ENCODE measurements at regions not wholly inside any gene's neighbourhood (a gene's known extent, or its start where the extent isn't known, plus 50 kb on each side); places are given as distances from the start of the nearest gene placed in this dataset.

DNA sequence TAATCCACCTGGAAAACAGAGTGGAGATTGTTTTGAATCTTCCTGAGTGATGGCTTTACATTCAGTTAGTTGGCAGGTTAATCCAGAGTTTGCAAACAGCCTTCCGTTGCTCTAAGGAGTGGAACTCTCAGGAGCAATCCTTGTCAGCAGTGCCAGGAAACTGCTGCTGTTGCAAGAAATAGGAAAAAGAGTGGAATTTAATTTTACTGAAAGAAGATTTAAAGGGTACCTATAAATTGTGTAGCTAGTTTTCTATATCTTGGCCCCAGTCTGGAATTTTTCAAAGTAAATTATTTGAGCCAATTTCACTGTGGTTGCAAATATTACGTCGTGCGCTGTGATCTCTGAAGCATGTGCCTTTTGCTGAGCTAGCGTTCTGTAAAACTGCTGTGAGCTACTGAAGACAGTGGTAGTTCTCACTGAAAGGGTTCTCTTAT, 55.5 kb upstream of the SLC5A12 start:
- DNase-seq, result no peak

DNA sequence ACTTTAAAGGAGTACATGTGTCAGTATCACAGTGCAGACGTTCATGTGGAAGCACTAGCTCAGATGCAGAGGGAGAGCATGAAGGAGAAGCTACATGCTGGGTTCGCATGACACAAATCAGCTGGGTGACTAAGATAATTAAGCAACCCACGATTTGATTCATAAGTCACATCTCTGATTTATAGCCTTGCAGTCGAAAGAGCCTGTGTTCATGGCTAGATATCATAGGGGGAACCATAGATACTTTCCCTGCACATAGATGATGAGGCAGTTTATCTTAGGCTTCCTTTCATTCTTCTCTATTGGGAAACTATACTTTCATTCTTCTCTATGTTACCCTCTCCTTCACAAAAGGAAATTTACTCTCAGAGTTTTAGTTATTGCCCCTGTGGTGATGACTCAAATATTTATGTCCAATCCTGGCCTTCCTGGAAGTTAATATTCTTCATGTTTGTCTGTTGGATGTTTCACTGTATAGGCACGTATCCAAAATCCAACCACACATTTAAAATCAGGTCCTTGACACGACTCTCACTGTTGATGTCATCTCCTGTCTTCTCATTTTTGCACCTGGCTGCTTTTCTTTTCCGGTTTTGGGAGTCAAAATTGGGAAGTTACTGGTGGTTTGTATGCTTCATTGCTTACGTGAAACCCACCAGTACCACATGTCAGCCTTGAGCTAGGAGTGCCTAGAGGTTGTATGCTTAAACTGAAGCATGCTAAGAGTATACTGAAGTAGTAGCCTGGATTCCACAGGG, 56.3 kb upstream of the SLC5A12 start:
- DNase-seq, result no peak

DNA sequence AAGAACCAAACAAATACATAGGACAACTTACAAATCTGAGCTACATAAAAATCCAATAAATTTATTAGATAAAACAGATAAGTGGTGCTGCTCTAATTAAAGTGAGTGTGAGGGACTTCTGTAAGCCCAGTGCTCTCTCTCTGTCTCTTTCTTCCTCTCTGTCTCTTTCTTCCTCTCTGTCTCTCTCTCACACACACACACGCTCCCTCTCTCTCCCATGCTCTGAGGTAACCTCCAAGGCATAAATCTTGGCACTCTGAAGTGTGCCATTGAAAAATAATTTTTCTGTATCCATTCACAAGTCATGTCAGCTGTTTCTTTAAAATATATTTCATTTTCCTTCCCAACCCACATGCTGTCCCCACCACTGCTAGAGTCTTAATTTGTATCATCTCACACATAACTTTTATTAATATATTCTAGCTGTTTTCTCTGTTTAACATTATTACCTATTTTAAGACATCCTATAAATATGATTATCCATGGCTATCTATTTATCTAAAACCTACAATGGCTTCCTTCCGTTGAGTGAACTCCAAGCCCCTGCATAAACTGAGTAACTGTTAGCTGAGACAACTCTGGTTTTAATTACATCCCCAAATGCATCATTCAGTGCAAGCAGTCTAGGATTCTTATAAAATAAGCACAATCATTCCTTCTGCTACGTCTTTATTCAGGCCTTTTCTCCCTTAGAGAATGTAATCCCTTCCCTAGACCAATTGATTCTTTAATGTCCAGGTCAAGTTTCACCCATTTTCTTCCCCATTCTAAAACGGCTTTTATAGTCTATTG, 57.4 kb upstream of the SLC5A12 start:
- no peak for DNase-seq

DNA sequence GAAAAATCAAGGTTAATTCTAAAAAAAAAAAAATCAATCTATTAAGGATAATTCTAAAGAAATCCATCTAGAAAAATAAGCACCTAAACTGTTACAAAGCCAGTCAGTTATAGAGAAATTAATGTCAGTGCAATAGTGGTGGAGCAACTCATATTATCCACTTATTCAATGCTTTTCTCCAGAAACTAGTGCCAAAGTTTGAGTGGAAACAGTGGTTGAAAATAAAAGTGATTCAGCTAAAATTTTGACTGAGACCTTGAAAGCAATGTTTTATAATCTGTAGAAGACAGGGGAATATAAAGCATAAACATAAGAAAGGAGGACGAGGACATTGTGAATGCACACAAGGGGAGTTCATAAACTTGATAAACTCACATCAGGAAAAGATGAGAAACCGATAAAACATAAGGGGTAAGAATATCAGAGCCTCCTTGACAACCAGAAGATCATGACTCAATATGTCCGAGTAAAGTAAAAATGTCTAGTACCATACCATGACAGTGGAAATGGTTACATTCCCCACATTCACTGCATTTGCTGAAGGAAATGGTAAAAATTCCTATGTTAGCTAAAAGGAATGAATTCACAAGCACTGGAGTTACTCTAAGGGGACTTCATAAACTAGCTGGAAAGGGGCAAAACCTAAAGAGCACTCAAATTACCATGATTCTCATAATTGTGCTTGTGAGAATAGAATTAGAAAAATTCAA, 58.7 kb upstream of the SLC5A12 start:
- DNase-seq, result no peak

DNA sequence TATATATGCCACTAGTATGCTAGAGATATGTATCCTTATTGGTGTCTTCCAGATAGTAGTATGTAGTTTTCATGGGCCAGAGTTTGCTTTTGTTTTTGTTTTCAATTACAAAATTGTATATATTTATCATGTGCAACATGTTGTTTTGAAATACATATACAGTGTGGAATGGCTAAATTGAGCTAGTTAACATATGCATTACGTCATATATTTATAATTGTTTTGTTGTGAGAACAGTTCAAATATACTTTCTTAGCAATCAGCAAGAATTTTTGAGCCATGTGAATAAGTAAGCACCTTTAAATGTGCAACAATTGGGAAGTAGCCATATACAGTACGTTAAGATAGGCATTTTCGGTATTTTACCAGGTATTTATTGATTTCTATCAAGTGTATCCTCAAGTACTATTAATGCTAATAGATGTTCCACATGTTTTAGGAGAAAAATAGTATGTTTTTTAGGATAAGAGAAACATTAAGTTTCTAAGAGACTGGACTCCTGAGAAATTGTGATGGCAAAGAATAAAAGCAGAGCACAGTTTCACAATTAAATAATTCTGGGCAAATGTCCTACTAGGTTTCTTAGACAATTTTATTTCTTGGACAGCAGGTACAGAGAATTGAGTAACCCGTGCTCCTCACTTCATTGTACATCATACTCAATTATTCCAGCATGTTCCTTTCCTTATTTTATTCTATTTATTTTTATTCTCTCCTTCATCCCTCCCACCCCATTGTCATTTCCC, 60.5 kb upstream of the SLC5A12 start:
- DNase-seq, result no peak

DNA sequence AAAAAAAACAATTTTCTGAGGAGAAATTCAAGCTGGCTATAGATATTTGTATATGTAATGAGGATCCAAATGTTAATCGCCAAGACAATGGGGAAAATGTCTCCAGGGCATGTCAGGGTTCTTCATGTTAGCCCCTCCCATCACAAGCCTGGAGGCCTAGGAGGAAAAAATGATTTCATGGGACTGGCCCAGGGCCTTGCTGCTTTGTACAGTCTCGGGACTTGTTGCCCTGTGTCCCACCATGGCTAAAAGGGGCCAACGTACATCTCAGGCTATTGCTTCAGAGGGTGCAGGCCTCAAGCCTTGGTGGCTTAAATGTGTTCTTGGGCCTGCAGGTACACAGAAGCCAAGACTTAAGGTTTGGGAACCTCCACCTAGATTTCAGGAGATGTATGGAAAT, 62.1 kb upstream of the SLC5A12 start:
- no peak for DNase-seq

DNA sequence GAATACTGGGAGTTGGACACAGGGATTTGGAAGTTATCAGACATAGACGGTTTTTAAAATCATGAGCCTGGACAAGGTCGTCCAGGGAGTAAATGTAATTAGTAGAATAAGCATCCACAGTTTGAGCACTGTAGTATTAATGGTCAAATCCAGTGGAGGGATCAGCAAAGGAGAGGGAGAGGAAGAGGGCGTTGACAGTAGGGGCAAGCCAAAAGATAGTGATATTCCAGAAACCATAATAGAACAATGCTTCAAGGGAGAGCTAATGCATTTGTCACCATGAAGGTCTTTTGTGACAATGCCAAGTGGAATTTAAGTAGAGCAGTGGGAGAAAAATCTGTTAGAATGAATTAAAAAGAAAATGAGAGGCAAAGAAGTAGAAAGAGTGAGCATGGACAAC, 68.9 kb upstream of the SLC5A12 start:
- DNase-seq, result no peak

DNA sequence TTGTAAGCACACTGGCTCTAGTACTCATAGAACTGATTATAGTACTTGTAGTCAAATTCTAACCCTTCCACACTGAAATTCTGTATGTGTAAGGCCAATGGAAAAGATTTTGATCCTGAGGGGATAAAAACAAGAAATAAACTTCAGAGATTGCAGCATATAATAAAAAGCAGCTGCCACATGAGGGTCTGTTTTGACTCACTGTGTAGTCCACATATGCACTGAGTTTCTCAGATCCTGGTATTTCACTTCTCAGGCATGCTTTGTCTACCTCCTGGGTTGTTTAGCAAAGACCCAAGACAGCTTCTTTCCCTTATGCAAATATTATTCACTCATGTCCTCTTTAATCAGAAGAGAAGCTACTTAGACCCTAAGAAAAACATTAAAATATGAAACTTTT, 71.1 kb upstream of the SLC5A12 start:
- DNase-seq, result no peak

DNA sequence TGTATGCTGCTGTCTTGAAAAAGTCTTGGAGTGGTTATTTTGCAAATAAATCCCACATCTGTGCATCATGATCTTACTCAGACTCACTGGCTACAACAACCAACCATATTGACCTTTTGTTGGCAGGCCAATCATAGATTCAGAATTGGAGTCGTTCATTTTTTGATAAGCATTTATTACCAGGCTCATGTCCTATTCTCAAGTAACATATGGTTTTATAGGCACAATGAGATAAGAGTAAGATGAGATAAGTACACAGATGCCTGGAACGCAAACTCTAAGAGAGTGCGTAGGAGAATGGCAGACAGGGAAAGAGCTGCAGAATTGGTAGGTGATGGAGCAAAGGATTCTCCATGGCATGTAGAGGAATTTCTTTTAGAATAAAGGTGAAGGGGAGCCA, 71.6 kb upstream of the SLC5A12 start:
- DNase-seq, result no peak

DNA sequence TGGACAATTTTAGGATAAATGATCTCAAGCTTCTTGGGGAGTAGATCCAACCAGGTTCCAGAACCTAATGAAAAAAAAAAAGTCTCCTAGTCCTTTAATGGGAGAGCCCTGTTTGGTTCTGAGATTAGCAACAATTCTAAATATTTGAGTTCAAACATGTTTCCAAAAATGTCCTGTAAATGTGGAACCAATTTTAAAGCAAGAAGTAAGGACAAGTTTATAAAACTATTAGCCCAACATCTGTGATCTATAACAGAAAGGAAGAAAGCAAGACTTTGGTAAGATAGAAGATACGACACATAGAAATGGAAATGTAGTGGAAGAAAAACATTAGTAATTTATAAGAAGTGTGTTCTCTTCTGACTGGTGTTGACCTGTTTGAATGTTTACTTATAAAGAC, 79.7 kb upstream of the SLC5A12 start:
- no peak for DNase-seq

DNA sequence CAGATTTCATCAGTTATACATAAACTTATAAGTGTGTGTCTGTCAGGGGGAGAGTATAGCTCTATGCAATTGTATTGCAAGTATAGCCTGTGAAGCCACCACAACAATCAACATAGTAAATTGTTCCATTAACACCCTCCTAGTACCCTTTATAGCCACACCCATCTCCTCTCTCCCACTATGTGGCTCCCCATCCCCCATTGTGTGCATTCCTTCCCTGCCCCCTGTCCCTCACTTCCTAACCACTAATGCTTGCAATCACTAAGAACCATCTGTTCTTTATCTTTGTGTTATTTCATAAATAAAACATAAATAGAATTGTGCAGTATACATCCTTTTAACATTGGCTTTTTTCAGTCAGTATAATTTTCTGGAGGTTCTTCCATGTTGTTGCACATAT, 83.1 kb upstream of the SLC5A12 start:
- no peak for DNase-seq

DNA sequence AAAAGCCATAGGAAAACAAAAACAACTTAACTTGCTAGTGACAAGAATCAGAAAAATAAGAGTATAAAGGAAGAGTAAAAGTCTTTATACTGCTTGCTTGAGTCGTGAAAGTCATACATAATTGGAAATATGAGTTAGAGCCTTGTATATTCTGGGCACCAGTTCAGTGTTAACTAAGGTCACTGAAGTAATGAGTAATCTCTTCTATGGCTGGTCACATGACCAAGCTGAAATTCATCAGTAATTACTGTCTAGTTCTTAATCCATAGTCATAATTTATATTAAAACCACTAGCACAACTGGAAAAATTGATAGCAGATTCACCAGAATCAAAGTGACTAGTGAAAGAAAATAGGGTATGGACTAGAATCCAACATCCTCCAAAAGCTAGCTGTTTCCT, 84.4 kb upstream of the SLC5A12 start:
- no peak for DNase-seq

DNA sequence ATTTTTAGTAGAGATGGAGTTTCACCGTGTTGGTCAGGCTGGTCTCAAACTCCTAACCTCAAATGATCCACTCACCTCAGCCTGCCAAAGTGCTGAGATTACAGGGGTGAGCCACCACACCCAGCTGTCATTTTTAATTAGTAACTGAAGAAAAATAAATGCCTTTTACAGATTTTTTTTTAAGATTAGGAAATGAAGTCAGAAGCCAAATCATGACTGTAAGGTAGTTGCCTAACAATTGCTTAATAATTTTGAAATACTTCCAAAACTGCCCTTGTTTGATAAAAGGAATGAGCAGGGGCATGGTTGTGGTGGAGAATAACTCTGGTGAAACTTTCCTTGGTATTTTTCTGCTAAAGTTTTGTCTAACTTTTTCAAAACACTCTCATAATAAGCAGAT, 98.9 kb upstream of the SLC5A12 start:
- no peak for DNase-seq

DNA sequence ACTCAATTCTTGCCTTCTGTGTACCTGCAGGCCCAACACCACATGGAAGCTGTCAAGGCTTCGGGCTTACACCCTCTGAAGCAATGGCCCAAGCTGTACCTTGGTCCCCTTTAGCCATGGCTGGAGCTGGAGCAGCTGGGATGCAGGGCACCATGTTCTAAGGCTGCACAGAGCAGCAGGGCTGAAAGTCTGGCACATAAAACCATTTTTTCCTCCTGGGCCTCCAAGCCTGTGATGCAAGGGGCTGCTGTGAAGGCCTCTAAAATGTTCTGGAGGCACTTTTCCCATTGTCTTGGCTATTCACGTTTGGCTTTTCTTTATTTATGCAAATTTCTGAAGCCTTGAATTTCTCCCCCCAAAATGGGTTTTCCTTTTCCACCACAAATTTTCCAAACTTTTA, 102.1 kb upstream of the SLC5A12 start:
- no peak for DNase-seq

DNA sequence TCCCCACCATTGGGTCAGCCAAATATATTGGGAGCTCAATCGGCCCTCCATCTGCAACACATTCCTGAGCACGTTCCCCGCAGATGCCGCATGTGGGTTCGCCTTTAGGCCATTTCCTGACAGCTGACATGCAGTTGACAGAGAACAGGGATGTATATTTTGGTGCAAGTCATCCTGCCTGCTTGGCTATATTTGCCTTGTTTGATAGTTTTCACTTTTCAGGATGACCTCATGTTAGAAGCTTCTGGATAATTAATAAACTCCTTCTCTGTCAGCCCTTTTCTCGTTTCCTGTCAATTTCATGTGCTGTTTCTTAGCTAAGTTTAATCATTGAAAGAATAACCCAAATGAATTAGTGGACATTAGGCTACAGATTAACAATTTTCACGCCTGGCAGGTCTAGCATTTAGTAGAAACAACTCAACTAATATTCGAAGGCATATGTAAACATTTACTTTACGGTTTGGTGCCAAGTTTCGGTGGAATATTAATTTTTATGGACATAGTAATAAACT, 105.8 kb upstream of the SLC5A12 start:
- no peak for DNase-seq

DNA sequence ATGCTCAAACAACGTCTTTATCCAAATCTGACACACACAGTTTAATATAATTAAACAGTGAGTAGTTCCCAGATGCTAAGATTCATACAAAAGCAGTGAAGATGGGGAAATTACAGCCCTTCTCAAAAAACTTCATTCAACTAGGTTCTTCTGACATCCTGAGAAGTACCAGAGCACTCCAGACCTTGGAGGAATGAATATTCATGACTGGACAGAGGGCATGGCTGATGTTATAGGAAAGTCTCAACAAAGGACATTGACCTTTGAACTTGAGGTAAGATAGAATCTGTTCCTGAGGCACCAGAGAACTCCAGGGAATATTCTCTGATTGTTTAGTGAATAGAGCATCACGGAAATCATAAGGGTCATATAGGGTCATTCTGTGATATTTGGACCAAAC, 106.4 kb upstream of the SLC5A12 start:
- DNase-seq, result no peak

DNA sequence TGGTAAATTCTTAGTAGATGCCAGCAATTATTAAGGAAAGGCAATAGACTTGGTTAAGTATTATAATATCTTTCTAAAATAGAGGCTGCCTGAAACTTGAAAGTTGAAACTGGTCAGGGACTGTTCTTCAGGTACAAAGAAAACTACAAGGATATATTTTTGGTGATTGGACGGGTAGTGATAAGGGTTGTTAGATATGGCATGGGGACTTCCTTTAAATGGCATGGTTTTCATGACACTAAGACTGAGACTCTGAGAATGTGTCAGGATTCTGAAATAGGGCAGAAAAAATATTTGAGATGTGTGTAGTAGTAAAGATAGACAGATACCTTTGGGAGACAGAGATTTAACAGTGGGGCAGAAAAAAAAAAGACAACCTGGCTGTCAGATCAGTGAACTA, 108.4 kb upstream of the SLC5A12 start:
- no peak for DNase-seq

DNA sequence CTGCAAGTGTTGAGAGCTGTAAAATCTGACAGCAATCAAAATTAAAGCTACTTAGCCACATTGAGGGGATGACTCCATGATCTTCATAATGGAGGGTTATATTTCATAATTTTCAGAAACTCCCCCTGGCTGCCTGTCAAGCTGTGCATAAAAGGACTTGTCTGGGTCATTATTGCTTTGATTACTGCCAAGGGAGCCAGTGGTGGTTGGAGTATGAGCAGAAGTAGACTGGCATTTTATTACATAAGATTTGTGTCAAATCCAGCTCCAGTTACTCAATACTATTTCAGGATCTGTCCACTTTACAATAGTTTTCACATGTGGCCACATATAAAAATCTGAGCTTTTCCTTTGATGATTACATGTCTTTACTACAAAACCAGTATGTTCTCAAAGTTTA, 108.9 kb upstream of the SLC5A12 start:
- no peak for DNase-seq

DNA sequence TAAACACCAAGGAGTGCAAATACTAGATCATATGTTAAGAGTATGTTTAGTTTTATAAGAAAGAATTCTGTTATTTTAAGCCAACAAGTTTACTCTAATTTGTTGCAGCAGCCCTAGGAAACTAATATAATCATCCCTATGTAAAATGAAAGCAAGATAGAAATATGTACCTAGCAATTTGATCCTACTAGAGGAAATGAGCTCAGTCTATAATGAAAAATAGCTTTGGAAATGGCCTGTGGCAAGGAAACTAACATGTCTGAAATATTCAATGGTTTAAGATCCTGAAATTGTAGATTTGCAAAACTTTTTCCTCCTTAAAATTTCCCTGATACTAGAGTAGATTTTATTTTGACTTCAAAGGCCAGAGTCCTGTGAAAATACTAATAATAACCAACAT, 112.7 kb upstream of the SLC5A12 start:
- no peak for DNase-seq

DNA sequence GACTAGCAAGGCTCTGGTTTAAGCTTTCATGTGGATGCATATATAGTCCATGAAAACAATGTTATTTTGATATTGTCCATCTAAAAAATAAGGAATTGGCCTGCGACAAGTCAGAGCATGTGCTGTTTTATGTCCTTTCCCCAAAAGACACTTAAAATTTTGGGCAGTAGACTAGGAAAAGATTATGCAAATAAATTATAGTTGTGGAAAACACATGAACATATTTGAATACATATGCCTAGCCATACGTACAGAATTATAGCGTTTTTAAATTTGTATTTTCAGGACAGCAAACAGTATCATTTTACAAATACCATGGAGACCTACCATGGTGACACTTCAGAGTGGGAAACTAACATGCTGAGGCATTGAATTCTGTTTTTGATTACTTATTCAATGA, 113.8 kb upstream of the SLC5A12 start:
- DNase-seq, result no peak

DNA sequence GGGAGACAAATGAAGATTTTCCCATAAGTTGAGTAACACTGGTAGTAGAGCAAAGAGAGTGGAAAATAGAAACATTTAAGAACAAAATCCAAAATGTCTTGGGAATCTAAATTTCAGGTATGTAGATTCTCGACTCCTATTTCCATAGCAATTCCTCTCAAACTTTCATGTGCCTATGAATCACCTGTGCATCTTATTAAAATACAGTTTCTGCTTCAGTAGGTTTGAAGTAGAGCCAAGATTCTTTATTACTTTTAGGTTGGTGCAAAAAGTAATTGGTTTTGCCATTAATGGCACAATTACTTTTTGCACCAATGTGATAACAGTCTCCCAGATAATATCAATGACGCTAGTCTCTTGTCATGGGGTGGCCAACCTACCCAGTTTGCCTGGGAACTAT, 115.3 kb upstream of the SLC5A12 start:
- peak; percentile 74 for DNase-seq

DNA sequence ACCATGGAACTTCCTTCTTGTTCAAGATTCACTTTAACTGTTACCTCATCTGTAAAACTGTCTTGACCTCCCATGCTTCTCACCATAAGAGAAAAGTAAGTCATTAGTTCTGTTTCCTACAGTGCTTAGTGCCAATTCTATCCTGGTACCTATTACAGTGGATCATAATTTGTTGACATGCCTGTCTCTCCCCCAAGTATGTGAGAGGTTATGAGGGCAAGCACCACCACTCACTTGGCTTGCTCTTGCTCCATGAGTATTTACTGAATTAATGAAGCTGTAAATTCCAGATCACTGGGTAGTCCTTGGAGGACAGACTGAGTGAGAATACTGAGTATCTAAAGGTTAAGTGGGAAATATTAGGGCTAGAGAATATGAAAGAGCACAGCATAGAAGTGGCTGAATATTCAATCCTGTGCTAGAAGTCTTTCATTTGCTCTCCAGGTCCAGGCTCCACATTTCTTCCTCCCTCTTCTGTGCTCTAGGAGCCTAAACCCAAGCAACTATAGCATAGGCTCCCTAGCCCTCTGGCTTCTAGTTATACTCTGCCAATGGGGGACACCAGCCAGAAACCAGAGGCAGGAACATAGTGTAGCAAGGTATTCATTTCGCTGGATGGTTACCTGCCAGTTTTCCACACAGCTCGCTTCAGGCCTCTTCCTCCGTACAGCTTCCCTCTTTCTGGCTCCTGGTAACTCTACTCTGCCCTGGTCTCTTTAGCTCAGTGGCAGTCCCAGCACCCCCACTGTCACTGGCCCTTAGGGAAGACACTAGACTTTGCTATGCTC, 118.2 kb upstream of the SLC5A12 start:
- DNase-seq, result no peak
